HG03139 (cell line): ENCODE measurements at regions not wholly inside any gene's neighbourhood (a gene's known extent, or its start where the extent isn't known, plus 50 kb on each side); places are given as distances from the start of the nearest gene placed in this dataset.

ENCODE experiments used
- ATAC-seq: cut with Tn5 transposase; IDR thresholded peaks from one replicate; pipeline ENCODE4 v1.9.1; 2021; ENCODE audit not compliant: unreplicated experiment

- ATAC-seq = no peak
These were observed 305.9 kb upstream of the MGMT start for GRCh38 chr10:129161150-129161549.

GRCh38 chr10:129163531-129163930 is 303.5 kb upstream of the MGMT start:
- ATAC-seq = no peak

- no peak for ATAC-seq
These were observed 301.8 kb upstream of the MGMT start for GRCh38 chr10:129165076-129165720.

- ATAC-seq = no peak
These were observed 301.3 kb upstream of the MGMT start for GRCh38 chr10:129165770-129166169.

GRCh38 chr10:129168660-129169059 is 298.4 kb upstream of the MGMT start:
- no peak for ATAC-seq

GRCh38 chr10:129169115-129169514 is 297.9 kb upstream of the MGMT start:
- no peak for ATAC-seq

GRCh38 chr10:129170812-129171211 is 296.2 kb upstream of the MGMT start:
- no peak for ATAC-seq

GRCh38 chr10:129171812-129172211 is 295.2 kb upstream of the MGMT start:
- ATAC-seq = no peak

- no peak for ATAC-seq
These were observed 292.6 kb upstream of the MGMT start for GRCh38 chr10:129174232-129175014.

- no peak for ATAC-seq
These were observed 287.6 kb upstream of the MGMT start for GRCh38 chr10:129179245-129179971.

- no peak for ATAC-seq
These were observed 286.9 kb upstream of the MGMT start for GRCh38 chr10:129179972-129180678.

- ATAC-seq = no peak
These were observed 282.8 kb upstream of the MGMT start for GRCh38 chr10:129184196-129184595.

GRCh38 chr10:129187331-129187730 is 279.7 kb upstream of the MGMT start:
- no peak for ATAC-seq

- ATAC-seq = no peak
These were observed 275.2 kb upstream of the MGMT start for GRCh38 chr10:129191797-129192196.

GRCh38 chr10:129192344-129193128 is 274.5 kb upstream of the MGMT start:
- no peak for ATAC-seq

GRCh38 chr10:129193148-129193547 is 273.9 kb upstream of the MGMT start:
- ATAC-seq = no peak

GRCh38 chr10:129194181-129194870 is 272.7 kb upstream of the MGMT start:
- no peak for ATAC-seq

GRCh38 chr10:129199826-129200225 is 267.2 kb upstream of the MGMT start:
- ATAC-seq = no peak

- ATAC-seq = no peak
These were observed 263.2 kb upstream of the MGMT start for GRCh38 chr10:129203819-129204218.

GRCh38 chr10:129207297-129207696 is 259.7 kb upstream of the MGMT start:
- no peak for ATAC-seq
